PC-3 (cell line): ENCODE measurements at regions not wholly inside any gene's neighbourhood (a gene's known extent, or its start where the extent isn't known, plus 50 kb on each side); places are given as distances from the start of the nearest gene placed in this dataset.
A peak's percentile ranks its signal among the peaks of the same experiment; 100 is the strongest.

Source experiments
- ATAC-seq: fragments of 200-7000 bp; cut with Tn5 transposase; 2 replicates; pipeline ENCODE4 v1.9.1; 2020; ENCODE audit warnings: mild to moderate bottlenecking, moderate library complexity
- BruUV-seq: library from RNA; stranded (reverse); fragments of 400-500 nt; replicated peaks from 2 replicates; lab custom pipeline; 2021; lab: Mats Ljungman, UMichigan
- CTCF ChIA-PET: fragments of 300-600 bp; sonication (Branson Sonifier 250); formaldehyde crosslinking; loops from one replicate; lab custom pipeline; 2022; ENCODE audit warnings: antibody characterized with exemption; lab: Charles Lee
- POLR2A ChIA-PET: fragments of 300-600 bp; sonication (Branson Sonifier 250); formaldehyde crosslinking; loops from one replicate; lab custom pipeline; 2022; ENCODE audit warnings: antibody characterized with exemption; ENCODE audit not compliant: unreplicated experiment; lab: Charles Lee
- DNase-seq: peaks from one replicate; pipeline ENCODE4 v3.0.0-alpha.2; 2015
- H2AFZ ChIP-seq: fragments of 300-600 bp; sonication (generic); 2 replicates; pipeline ENCODE4 v1.6.0; 2016; ENCODE audit warnings: antibody characterized with exemption, low read length
- H3F3A ChIP-seq: fragments of 300-600 bp; sonication (generic); one replicate; pipeline ENCODE4 v1.6.0; 2017; ENCODE audit warnings: antibody characterized with exemption, low read length, control low read depth, mild to moderate bottlenecking; ENCODE audit not compliant: unreplicated experiment
- H3K27ac ChIP-seq: fragments of 300-600 bp; sonication (generic); 2 replicates; pipeline ENCODE4 v1.5.1; 2016; ENCODE audit warnings: mild to moderate bottlenecking, low read length
- H3K27me3 ChIP-seq: fragments of 300-600 bp; sonication (generic); 2 replicates; pipeline ENCODE4 v1.6.1; 2016; ENCODE audit warnings: low read length, mixed read lengths
- H3K36me3 ChIP-seq: fragments of 300-600 bp; sonication (generic); 2 replicates; pipeline ENCODE4 v1.6.1; 2016; ENCODE audit warnings: low read depth, mixed run types, low read length, mixed read lengths
- H3K4me1 ChIP-seq: fragments of 300-600 bp; sonication (generic); 2 replicates; pipeline ENCODE4 v1.5.1; 2016; ENCODE audit warnings: low read length; ENCODE audit not compliant: insufficient read depth
- H3K4me2 ChIP-seq: fragments of 300-600 bp; sonication (generic); 2 replicates; pipeline ENCODE4 v1.6.0; 2016; ENCODE audit warnings: low read length
- H3K4me3 ChIP-seq: fragments of 300-600 bp; sonication (generic); 2 replicates; pipeline ENCODE4 v1.5.1; 2016; ENCODE audit warnings: mild to moderate bottlenecking, low read length, mixed read lengths
- H3K79me2 ChIP-seq: fragments of 300-600 bp; sonication (generic); 2 replicates; pipeline ENCODE4 v1.6.1; 2017; ENCODE audit warnings: low read length, mixed read lengths
- H3K9ac ChIP-seq: fragments of 300-600 bp; sonication (generic); 2 replicates; pipeline ENCODE4 v1.6.0; 2016; ENCODE audit warnings: mild to moderate bottlenecking, low read length
- H3K9me2 ChIP-seq: fragments of 300-600 bp; sonication (generic); replicated peaks from 2 replicates; pipeline ENCODE4 v1.6.1; 2016; ENCODE audit warnings: mixed run types, low read length, mixed read lengths
- H3K9me3 ChIP-seq: fragments of 300-600 bp; sonication (generic); 2 replicates; pipeline ENCODE4 v1.6.1; 2016; ENCODE audit warnings: low read length, mixed read lengths
- H4K20me1 ChIP-seq: fragments of 300-600 bp; sonication (generic); 2 replicates; pipeline ENCODE4 v1.6.1; 2016; ENCODE audit warnings: low read length, mixed read lengths
- CTCF ChIP-seq: fragments of 300-600 bp; sonication (generic); conservative IDR thresholded peaks from 2 replicates; pipeline ENCODE4 v1.5.1; 2017; ENCODE audit warnings: antibody characterized with exemption, low read depth, mild to moderate bottlenecking, low read length
- EZH2 ChIP-seq: fragments of 300-600 bp; sonication (generic); IDR thresholded peaks from one replicate; pipeline ENCODE4 v1.6.1; 2017; ENCODE audit warnings: antibody characterized with exemption, mild to moderate bottlenecking, low read length; ENCODE audit not compliant: unreplicated experiment
- EZH2phosphoT487 ChIP-seq: fragments of 300-600 bp; sonication (generic); IDR thresholded peaks from 2 replicates; pipeline ENCODE4 v1.6.1; 2018; ENCODE audit warnings: mild to moderate bottlenecking, antibody characterized with exemption, low read length, borderline replicate concordance
- intact Hi-C: fragments of 100-400 bp; cut with micrococcal nuclease; formaldehyde crosslinking; loops from 2 replicates; pipeline ENCODE4 v1.9.0; 2023

GRCh38 chr6:113636357-113636824, 220.8 kb upstream of the MARCKS start:
- H3K27ac ChIP-seq, result no peak overlapping the region
- no peaks in the 10 kb centered on the region for H3K36me3 ChIP-seq
- no peaks in the 10 kb centered on the region for H3K9me3 ChIP-seq
- no peak overlapping the region for H2AFZ ChIP-seq
- DNase-seq (no peak), ATAC-seq (no peak)
- ChIA-PET POLR2A (no interaction called here), CTCF (interaction anchor here (1.2 kb wide), 1 partner anchor 222 kb away, joined by 3 read pairs; no protein-coding TSS in a partner anchor)
- no peaks in the 10 kb centered on the region for H4K20me1 ChIP-seq
- peaks cover 23% of the 10 kb centered on the region for H3K4me1 ChIP-seq
- no peaks in the 10 kb centered on the region for H3K9me2 ChIP-seq
- no peaks in the 10 kb centered on the region for H3K27me3 ChIP-seq
- H3K9ac ChIP-seq, result no peak overlapping the region
- BruUV-seq, result no TSS peak
- no peaks in the 10 kb centered on the region for H3K79me2 ChIP-seq
- H3F3A ChIP-seq, result no peaks in the 10 kb centered on the region
- no peak overlapping the region for H3K4me3 ChIP-seq
- TF ChIP-seq EZH2 (no peak), EZH2phosphoT487 (no peak), CTCF (no peak)
- no peak overlapping the region for H3K4me2 ChIP-seq
- intact Hi-C loops, result loop anchor here (10.0 kb wide), 1 partner anchor 222 kb away; no protein-coding TSS in a partner anchor

- Histone ChIP-seq H3K9me3 (no peaks in the 10 kb centered on the region), H2AFZ (no peak overlapping the region), H3K79me2 (no peaks in the 10 kb centered on the region), H3K36me3 (no peaks in the 10 kb centered on the region), H3K9me2 (no peaks in the 10 kb centered on the region), H3K27ac (no peak overlapping the region), H3K4me2 (no peak overlapping the region), H3K4me1 (peaks cover 28% of the 10 kb centered on the region), H3F3A (no peaks in the 10 kb centered on the region), H3K27me3 (no peaks in the 10 kb centered on the region), H3K9ac (no peak overlapping the region), H3K4me3 (no peak overlapping the region), H4K20me1 (no peaks in the 10 kb centered on the region)
- intact Hi-C loops, result no loop called here
- POLR2A ChIA-PET, result no interaction called here
- TF ChIP-seq EZH2, result no peak
- no peak for TF ChIP-seq EZH2phosphoT487
- no peak for TF ChIP-seq CTCF
- BruUV-seq, result no TSS peak
- CTCF ChIA-PET, result no interaction called here
- DNase-seq (no peak), ATAC-seq (no peak)
These were observed 217.1 kb upstream of the MARCKS start for GRCh38 chr6:113640051-113640450.

GRCh38 chr6:113642001-113642713, 215.0 kb upstream of the MARCKS start:
- no peaks in the 10 kb centered on the region for H3K9me2 ChIP-seq
- ATAC-seq, result no peak
- no peaks in the 10 kb centered on the region for H3F3A ChIP-seq
- no peak overlapping the region for H2AFZ ChIP-seq
- TF ChIP-seq EZH2 (no peak), CTCF (no peak), EZH2phosphoT487 (no peak)
- peak overlapping the region; percentile 39; the same call in 1 of the 2 replicates for H3K27ac ChIP-seq
- intact Hi-C loops, result no loop called here
- no peak for DNase-seq
- H3K4me2 ChIP-seq, result no peak overlapping the region
- POLR2A ChIA-PET, result interaction anchor here (0.6 kb wide), 1 partner anchor 228 kb away, joined by 10 read pairs; no protein-coding TSS in a partner anchor
- BruUV-seq, result no TSS peak
- CTCF ChIA-PET, result no interaction called here
- H4K20me1 ChIP-seq, result no peaks in the 10 kb centered on the region
- no peak overlapping the region for H3K4me3 ChIP-seq
- peaks cover 35% of the 10 kb centered on the region for H3K4me1 ChIP-seq
- H3K36me3 ChIP-seq, result no peaks in the 10 kb centered on the region
- no peaks in the 10 kb centered on the region for H3K79me2 ChIP-seq
- no peak overlapping the region; the same call in 1 of the 2 replicates for H3K9ac ChIP-seq
- no peaks in the 10 kb centered on the region for H3K27me3 ChIP-seq
- no peaks in the 10 kb centered on the region for H3K9me3 ChIP-seq
